GM21723 (cell line): ENCODE measurements at regions not wholly inside any gene's neighbourhood (a gene's known extent, or its start where the extent isn't known, plus 50 kb on each side); places are given as distances from the start of the nearest gene placed in this dataset.
"Not testable (repeated sequence)": the region's sequence is repeated elsewhere in the genome, so short reads cannot be mapped to it uniquely, and the experiment has no call there.

Experiments used
- ATAC-seq: cut with Tn5 transposase; IDR thresholded peaks from one replicate; pipeline ENCODE4 v1.9.1; 2021; ENCODE audit warnings: mild to moderate bottlenecking, moderate library complexity; ENCODE audit not compliant: unreplicated experiment

- no peak for ATAC-seq
These were observed 1276.1 kb upstream of the FAM98A start for GRCh38 chr2:34875091-34875745.

GRCh38 chr2:34853646-34854045 is 1254.5 kb upstream of the FAM98A start:
- no peak for ATAC-seq

- no peak for ATAC-seq
These were observed 1252.7 kb upstream of the FAM98A start for GRCh38 chr2:34851804-34852203.

- no peak for ATAC-seq
These were observed 1250.7 kb upstream of the FAM98A start for GRCh38 chr2:34849827-34850226.

DNA sequence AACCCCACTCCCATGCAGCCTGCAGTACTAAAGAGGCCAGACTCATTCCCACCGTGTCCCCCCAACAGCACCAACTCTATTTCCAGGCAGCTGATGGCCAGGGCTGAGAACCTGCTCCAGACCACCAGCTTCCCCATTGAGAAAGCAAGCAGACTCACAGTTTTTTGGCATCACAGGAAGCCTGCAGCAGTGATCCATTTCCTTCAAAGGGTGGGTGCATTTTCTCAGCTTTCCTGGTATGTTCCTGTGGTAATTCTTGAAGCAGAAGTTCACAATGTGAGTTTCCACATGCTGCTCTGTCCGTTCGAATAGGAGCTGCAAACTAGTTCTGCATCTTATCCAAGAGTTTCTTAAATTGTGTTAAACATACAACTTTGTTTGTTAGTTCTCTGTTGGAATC is 1249.6 kb upstream of the FAM98A start:
- ATAC-seq: no peak

DNA sequence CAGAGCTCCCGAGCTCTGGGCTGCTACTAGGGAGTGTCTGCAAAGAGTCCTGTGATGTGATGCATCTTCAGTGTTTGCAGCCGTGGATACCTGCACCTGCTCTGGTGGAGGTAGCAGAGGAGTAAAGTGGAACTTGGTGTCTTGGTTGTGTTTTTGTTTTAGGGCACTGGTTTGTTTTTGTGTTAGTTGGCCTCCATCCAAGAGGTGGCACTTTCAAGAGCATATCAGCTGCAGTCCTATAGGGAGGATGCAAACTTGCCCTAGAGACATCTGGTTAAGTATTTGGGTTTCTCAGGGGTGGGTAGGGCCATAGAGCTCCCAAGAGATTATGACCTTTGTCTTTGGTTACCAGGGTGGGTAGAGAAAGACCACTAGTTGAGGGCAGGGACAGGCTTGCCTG is 1249.0 kb upstream of the FAM98A start:
- ATAC-seq: no peak

DNA sequence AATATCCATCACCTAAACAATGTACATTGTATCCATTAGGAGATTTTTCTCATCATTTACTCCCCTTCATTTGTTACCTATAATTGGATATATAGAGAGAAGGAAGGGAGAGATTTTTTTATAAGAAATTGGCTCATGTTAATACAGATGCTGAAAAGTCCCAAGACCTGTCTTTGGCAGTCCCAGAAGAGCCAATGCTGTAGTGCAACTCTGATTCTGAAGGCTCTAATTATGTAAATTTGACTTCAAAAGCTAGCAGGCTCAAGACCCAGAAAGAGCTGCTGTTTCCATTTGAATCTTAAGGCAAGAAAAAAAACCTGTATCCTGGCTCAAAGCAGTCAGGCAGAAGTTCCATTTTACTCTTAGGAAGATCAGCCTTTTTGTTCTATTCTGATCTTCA is 1245.5 kb upstream of the FAM98A start:
- no peak for ATAC-seq

DNA sequence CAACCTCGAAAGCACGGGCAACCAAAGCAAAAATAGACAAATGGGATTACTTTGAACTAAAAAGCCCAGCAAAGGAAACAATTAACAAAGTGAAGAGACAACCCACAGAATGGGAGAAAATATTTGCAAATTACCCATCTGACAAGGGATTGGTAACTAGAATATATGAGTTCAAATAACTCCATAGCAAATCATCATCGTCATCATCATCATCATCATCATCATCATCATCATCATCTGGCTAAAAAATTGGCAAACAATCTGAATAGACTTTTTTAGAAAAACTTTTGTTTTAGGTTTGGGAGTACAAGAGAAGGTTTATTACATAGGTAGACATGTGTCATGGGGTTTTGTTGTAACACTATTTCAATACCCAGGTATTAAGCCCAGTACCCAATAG is 1239.3 kb upstream of the FAM98A start:
- no peak for ATAC-seq

- ATAC-seq: no peak
These were observed 1237.3 kb upstream of the FAM98A start for GRCh38 chr2:34836361-34836760.

DNA sequence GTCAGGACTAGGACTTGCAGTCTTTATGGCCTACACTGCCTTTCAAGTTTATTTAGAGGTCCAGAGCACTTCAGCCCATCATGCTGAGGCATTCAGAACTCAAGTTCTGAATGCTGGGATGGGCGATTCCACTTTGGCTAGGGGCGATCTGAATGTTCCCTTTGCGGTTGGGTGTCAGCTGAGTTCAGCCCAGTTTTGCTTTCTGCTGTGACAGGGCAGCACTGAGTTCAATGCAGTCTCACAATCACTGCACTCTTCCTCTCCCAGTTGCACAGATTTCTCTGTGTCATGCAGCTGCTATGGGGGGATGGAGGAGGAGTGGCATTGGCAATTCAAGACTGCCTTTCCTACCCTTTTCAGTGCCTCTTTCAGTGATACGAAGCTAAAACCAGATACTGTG is 1232.0 kb upstream of the FAM98A start:
- ATAC-seq: no peak

- ATAC-seq: no peak
These were observed 1229.4 kb upstream of the FAM98A start for GRCh38 chr2:34828481-34828880.

GRCh38 chr2:34827398-34827797 is 1228.3 kb upstream of the FAM98A start:
- ATAC-seq: no peak

GRCh38 chr2:34825686-34826085 is 1226.6 kb upstream of the FAM98A start:
- no peak for ATAC-seq

DNA sequence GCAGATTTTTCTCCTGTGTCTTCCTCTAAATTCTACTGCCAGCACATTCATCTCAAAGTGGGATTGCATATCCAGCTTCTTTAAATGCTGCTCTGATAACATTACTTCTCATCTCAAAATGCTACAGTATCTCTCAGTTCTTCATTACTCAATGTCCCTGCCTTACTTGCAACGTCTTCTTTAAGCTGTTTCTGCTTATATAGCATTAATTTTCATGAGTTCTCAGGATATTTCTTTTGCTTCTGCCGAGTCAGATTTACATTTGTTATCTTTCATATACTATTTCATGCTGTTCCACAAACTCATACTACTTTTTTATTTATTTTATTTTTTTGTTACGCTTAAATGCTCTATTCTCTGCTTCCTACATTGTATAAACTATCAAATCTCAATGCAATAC is 1223.5 kb upstream of the FAM98A start:
- ATAC-seq: no peak

- ATAC-seq: no peak
These were observed 1216.1 kb upstream of the FAM98A start for GRCh38 chr2:34815052-34815741.

DNA sequence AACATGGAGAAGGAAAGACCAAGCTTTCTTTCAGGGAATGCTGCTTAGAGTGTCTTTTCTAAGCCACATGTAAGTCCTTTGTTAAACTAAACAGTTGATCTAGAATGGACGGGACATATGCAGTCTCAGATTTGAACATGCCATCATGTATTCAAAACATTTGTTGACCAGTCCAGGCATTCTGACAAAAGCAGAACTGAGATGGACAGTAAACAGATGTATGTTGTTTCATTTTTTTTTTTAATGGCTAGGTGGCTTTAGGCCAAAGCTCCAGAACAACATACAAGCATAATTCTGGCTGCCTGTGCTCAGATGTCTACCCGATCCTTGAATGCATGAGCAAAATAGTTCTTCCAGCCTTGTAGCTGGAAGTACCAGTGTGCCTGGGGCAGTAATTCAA is 1211.4 kb upstream of the FAM98A start:
- no peak for ATAC-seq

GRCh38 chr2:34808426-34808825 is 1209.3 kb upstream of the FAM98A start:
- ATAC-seq: no peak

GRCh38 chr2:34806891-34807290 is 1207.8 kb upstream of the FAM98A start:
- ATAC-seq: no peak

- ATAC-seq: no peak
These were observed 1207.3 kb upstream of the FAM98A start for GRCh38 chr2:34806396-34806795.

DNA sequence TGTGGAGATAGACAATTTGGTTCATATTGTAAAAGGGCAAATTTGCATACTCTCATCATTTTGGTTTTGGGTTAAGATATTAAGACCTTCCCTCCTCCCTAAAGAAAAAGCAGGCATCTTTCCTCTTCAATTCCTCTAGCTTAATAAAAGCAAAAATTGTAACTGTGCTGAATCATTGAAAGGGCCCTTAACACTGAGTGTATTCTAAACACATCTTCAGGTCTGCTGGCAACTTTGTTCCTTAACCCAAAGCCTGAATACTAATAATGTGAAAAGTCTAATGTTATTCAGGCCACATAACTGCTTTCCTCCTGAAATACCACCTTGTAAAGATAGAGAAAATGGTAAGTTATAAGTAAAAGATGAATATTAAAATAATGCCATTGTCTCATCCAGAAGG is 1200.5 kb upstream of the FAM98A start:
- no peak for ATAC-seq

- not testable (repeated sequence) for ATAC-seq
These were observed 1196.5 kb upstream of the FAM98A start for GRCh38 chr2:34795586-34795985.

DNA sequence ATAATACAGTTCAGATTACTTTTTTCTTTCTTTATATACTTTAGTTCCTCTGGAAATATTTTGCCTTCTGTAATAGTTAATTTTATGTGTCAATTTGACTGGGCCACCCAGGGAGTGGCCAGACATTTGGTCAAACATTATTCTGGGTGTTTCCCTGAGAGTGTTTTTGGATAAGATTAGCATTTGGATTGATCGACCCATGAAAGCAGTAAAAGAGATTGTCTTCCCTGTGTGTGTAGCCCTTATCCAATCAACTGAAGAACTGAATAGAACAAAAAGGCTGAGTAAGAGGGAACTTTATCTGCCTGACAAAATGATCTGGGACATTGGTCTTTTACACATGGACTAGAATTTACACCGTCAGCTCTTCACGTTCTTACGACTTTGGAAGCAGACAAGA is 1190.1 kb upstream of the FAM98A start:
- no peak for ATAC-seq

GRCh38 chr2:34787341-34787740 is 1188.2 kb upstream of the FAM98A start:
- ATAC-seq: no peak
